WTC11 (cell line): ENCODE measurements at regions not wholly inside any gene's neighbourhood (a gene's known extent, or its start where the extent isn't known, plus 50 kb on each side); places are given as distances from the start of the nearest gene placed in this dataset.

Experiments
- GRHL2 ChIP-seq: fragments of 250-450 bp; sonication (Bioruptor Pico); IDR thresholded peaks from 2 replicates; pipeline ENCODE4 v1.8.0; 2022; ENCODE audit warnings: mild to moderate bottlenecking, moderate library complexity; ENCODE audit not compliant: insufficient replicate concordance, severe bottlenecking
- NFYB ChIP-seq: sonication (generic); formaldehyde crosslinking; conservative IDR thresholded peaks from 2 replicates; pipeline ENCODE4 v1.8.0; 2022; ENCODE audit warnings: low read depth, missing genetic modification reagents

DNA sequence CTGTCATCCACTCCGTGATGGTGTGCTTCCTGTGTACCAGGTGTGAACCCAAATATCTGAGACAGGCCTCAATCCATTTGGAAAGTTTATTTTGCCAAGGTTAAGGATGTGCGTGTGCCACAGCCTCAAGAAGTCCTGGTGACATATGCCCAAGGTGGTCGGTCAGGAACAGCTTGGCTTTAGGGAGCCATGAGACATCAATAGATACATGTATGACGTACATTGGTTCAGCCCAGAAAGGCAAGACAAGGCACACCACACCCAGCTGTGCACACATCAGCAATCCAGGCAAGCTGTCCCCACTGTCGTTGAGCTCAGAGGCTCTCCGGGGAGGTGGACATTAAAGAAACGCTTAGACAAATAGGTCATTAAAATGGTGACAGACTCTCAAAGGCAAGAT is 56.8 kb upstream of the SHANK2 start:
- TF ChIP-seq NFYB (CRISPR knock-in tag) (no peak), GRHL2 (CRISPR knock-in tag) (no peak)
